Muscle layer of duodenum (tissue), 2 donors: ENCODE measurements at regions not wholly inside any gene's neighbourhood (a gene's known extent, or its start where the extent isn't known, plus 50 kb on each side); places are given as distances from the start of the nearest gene placed in this dataset.

ENCODE experiments used
- H3K27ac ChIP-seq: one replicate; pipeline ENCODE4 v1.7.0; 2013; ENCODE audit warnings: mild to moderate bottlenecking, low read length
- H3K27me3 ChIP-seq: one replicate; pipeline ENCODE4 v1.7.0; 2013; ENCODE audit warnings: low read depth, mild to moderate bottlenecking, control low read depth, low read length
- H3K36me3 ChIP-seq, 2 donors: one replicate each; pipeline ENCODE4 v1.7.0; 2013; ENCODE audit warnings: low read length in 2 of 2, control low read depth in 1 of 2, mild to moderate bottlenecking in 1 of 2; ENCODE audit not compliant: insufficient read depth in 2 of 2, control insufficient read depth in 1 of 2
- H3K4me1 ChIP-seq, 2 donors: one replicate each; pipeline ENCODE4 v1.7.0; 2013; ENCODE audit warnings: low read length in 2 of 2, mild to moderate bottlenecking in 2 of 2, control low read depth in 1 of 2, moderate library complexity in 1 of 2; ENCODE audit not compliant: insufficient read depth in 2 of 2, control insufficient read depth in 1 of 2
- H3K4me3 ChIP-seq, 2 donors: one replicate each; pipeline ENCODE4 v1.7.0; 2013; ENCODE audit warnings: low read length in 2 of 2, low read depth in 1 of 2, mild to moderate bottlenecking in 1 of 2
- H3K9me3 ChIP-seq, 2 donors: one replicate each; pipeline ENCODE4 v1.7.0; 2013; ENCODE audit warnings: low read length in 2 of 2, control low read depth in 1 of 2, mild to moderate bottlenecking in 1 of 2; ENCODE audit not compliant: control insufficient read depth in 1 of 2
- donor health status: healthy.

- no peaks in the 10 kb centered on the region for H3K4me1 ChIP-seq
- no peaks in the 10 kb centered on the region for H3K27me3 ChIP-seq
- H3K9me3 ChIP-seq, result peaks cover 0 to 2% of the 10 kb centered on the region in 2 donors
- H3K36me3 ChIP-seq, result no peaks in the 10 kb centered on the region
- no peak overlapping the region for H3K27ac ChIP-seq
- H3K4me3 ChIP-seq, result no peak overlapping the region
Measured at GRCh38 chr3:43194069-43194468, 88.2 kb upstream of the POMGNT2 start.

DNA sequence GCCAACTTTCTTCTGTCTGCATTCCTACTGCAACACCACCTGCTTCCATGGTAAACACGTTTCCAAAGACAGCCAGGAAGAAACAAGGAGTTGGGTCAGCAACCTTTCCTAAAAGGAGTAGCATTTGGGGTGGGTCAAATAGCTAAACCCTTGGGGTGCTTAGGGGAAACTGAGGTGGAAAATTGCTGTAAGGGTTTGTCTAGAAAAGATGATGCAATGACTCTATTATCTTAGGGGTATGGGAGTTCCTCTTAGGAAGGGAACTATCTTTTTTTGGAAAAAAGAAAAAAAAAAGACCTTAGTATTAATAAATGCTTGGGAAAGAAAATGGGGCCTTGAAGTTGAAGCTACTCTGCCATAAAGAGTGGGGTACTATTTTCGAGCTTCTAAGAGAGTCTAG, 86.1 kb upstream of the POMGNT2 start:
- no peaks in the 10 kb centered on the region for H3K27me3 ChIP-seq
- no peaks in the 10 kb centered on the region for H3K9me3 ChIP-seq
- no peak overlapping the region for H3K27ac ChIP-seq
- H3K36me3 ChIP-seq, result no peaks in the 10 kb centered on the region
- no peaks in the 10 kb centered on the region for H3K4me1 ChIP-seq
- no peak overlapping the region for H3K4me3 ChIP-seq

- Histone ChIP-seq H3K27me3 (no peaks in the 10 kb centered on the region), H3K4me1 (no peaks in the 10 kb centered on the region), H3K27ac (no peak overlapping the region), H3K36me3 (no peaks in the 10 kb centered on the region), H3K4me3 (no peak overlapping the region), H3K9me3 (no peaks in the 10 kb centered on the region)
Measured at GRCh38 chr3:43191116-43191515, 85.2 kb upstream of the POMGNT2 start.

GRCh38 chr3:43190670-43191069, 84.8 kb upstream of the POMGNT2 start:
- no peaks in the 10 kb centered on the region for H3K4me1 ChIP-seq
- H3K27me3 ChIP-seq, result no peaks in the 10 kb centered on the region
- H3K4me3 ChIP-seq, result no peak overlapping the region
- no peak overlapping the region for H3K27ac ChIP-seq
- no peaks in the 10 kb centered on the region for H3K9me3 ChIP-seq
- no peaks in the 10 kb centered on the region for H3K36me3 ChIP-seq

DNA sequence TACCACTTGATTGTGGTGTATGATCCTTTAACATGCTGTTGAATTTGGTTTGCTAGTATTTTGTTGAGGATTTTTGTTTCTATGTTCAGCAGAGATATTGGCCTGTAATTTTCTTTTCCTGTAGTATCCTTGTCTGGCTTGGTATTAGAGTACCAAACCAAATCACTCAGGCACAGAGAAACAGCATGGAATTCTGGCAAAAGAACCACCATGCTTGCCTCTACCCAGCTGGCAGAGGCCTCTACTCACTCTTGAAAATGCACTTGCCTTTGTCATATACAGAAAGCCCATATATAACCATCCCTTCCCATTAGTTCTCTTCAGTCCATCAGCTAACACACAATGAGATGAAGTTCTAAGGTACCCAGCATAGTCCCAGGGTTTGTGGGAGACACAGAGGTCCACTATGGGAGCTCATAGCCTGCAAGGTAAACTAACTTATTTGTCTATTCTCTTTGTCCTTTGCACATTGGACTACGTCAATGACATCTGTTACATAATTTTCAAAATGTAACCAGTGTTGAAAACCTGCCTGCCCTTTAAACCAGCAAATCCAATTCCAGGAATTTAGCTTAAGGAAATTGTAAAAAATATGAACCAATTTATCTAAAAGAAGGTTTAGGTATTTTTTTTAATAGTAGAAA, 82.1 kb upstream of the POMGNT2 start:
- H3K4me1 ChIP-seq, result no peaks in the 10 kb centered on the region
- H3K4me3 ChIP-seq, result no peak overlapping the region
- H3K27me3 ChIP-seq, result no peaks in the 10 kb centered on the region
- no peak overlapping the region for H3K27ac ChIP-seq
- no peaks in the 10 kb centered on the region for H3K9me3 ChIP-seq
- no peaks in the 10 kb centered on the region for H3K36me3 ChIP-seq

GRCh38 chr3:43185983-43186314, 80.1 kb upstream of the POMGNT2 start:
- H3K9me3 ChIP-seq, result no peaks in the 10 kb centered on the region
- H3K27me3 ChIP-seq, result no peaks in the 10 kb centered on the region
- H3K36me3 ChIP-seq, result no peaks in the 10 kb centered on the region
- H3K27ac ChIP-seq, result no peak overlapping the region
- H3K4me1 ChIP-seq, result peaks cover 0 to 6% of the 10 kb centered on the region in 2 donors
- H3K4me3 ChIP-seq, result no peak overlapping the region

- Histone ChIP-seq H3K4me3 (no peak overlapping the region), H3K9me3 (no peaks in the 10 kb centered on the region), H3K36me3 (no peaks in the 10 kb centered on the region), H3K27ac (no peak overlapping the region), H3K27me3 (no peaks in the 10 kb centered on the region), H3K4me1 (peaks cover 2 to 6% of the 10 kb centered on the region in 2 donors)
Measured at GRCh38 chr3:43185274-43185982, 79.5 kb upstream of the POMGNT2 start.

DNA sequence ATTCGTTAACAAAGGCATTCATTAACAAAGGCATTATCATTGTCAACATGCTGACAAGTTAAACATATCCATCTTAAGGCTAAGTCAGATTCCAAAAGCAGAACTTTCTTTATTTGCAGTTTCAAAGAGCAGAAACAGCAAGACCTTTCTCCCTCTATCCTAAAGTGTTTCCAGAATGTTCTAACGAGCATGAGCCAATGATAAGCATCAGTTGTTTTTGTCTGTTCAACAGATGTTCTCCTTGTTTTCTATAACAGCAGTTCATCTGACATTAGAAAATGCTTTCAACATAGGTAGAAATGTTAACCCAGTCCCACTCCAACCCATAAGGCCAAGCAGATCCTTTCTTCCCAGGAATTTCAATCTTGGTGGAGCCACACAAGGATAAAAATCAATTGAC, 77.6 kb upstream of the POMGNT2 start:
- H3K27me3 ChIP-seq, result no peaks in the 10 kb centered on the region
- H3K4me1 ChIP-seq, result peaks cover 5 to 14% of the 10 kb centered on the region in 2 donors
- no peaks in the 10 kb centered on the region for H3K36me3 ChIP-seq
- H3K9me3 ChIP-seq, result no peaks in the 10 kb centered on the region
- no peak overlapping the region for H3K27ac ChIP-seq
- H3K4me3 ChIP-seq, result no peak overlapping the region

- no peaks in the 10 kb centered on the region for H3K27me3 ChIP-seq
- no peaks in the 10 kb centered on the region for H3K36me3 ChIP-seq
- H3K4me3 ChIP-seq, result no peak overlapping the region
- no peaks in the 10 kb centered on the region for H3K9me3 ChIP-seq
- peaks cover 5 to 14% of the 10 kb centered on the region in 2 donors for H3K4me1 ChIP-seq
- H3K27ac ChIP-seq, result no peak overlapping the region
Measured at GRCh38 chr3:43181202-43181821, 75.4 kb upstream of the POMGNT2 start.

DNA sequence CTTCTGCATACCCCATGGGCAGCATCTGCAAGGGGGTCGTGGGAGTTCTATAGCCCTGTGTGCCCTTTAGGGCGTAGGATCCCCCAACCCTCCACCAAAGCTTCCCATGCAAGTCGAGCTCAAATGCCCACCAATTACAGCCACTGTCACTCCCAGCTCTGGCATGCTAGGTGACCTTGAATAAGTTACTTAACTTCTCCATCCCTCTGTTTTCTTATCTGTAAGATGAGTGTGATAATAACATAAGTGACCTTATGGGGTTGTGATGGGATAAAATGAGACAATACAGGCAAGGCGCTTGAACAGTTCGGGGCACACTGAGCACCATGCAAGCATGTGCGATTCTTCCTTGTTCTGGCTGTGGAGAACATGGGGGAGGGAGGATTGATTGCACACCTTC, 74.8 kb upstream of the POMGNT2 start:
- H3K36me3 ChIP-seq, result no peaks in the 10 kb centered on the region
- no peaks in the 10 kb centered on the region for H3K9me3 ChIP-seq
- peaks cover 5 to 14% of the 10 kb centered on the region in 2 donors for H3K4me1 ChIP-seq
- no peaks in the 10 kb centered on the region for H3K27me3 ChIP-seq
- peak overlapping the region; percentile 79 for H3K27ac ChIP-seq
- H3K4me3 ChIP-seq, result no peak overlapping the region

DNA sequence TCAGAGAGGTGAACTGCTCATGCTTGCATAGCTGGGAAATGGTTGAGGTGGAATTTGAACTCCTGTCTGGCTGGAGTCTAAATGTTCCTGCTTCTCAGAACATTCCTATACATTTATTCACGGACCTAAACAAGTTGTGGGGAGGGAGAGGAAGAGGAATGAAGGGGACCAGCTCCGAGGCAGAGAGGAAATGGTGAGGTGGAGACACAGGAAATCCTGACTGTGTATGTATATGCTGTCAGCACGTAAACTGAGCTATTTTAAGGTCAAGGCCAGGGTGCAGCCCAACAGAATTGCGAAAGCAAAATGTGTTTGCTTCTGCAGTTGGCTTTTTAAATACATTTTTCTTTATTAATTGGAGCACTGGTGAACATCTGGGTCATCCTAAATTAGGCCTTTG, 74.1 kb upstream of the POMGNT2 start:
- H3K27ac ChIP-seq, result peak overlapping the region; percentile 79
- no peak overlapping the region for H3K4me3 ChIP-seq
- no peaks in the 10 kb centered on the region for H3K27me3 ChIP-seq
- no peaks in the 10 kb centered on the region for H3K9me3 ChIP-seq
- no peaks in the 10 kb centered on the region for H3K36me3 ChIP-seq
- H3K4me1 ChIP-seq, result peaks cover 5 to 14% of the 10 kb centered on the region in 2 donors
